ENCODE measurements at regions not wholly inside any gene's neighbourhood (a gene's known extent, or its start where the extent isn't known, plus 50 kb on each side); places are given as distances from the start of the nearest gene placed in this dataset.

- H3K4me1 ChIP-seq (ENCODE audit: insufficient read depth, low read length): no peaks in the 10 kb centered on the region
- H3K27ac ChIP-seq (ENCODE audit: low read depth, low read length): no peak overlapping the region
- H3K9me3 ChIP-seq (ENCODE audit: low read length): no peaks in the 10 kb centered on the region
- CTCF ChIA-PET: no interaction called here
- Mint-ChIP-seq H3K4me3 (no peak overlapping the region), H3K4me1 (no peaks in the 10 kb centered on the region), H3K9me3 (peaks cover 0 to 3% (median 0%) of the 10 kb centered on the region in 5 donors), H3K27ac (no peak overlapping the region), H3K36me3 (no peaks in the 10 kb centered on the region), H3K27me3 (peaks cover 4 to 5% of the 10 kb centered on the region in 2 donors)
- POLR2A ChIA-PET: no interaction called here
- DNase-seq: no peak
- no peaks in the 10 kb centered on the region for H3K36me3 ChIP-seq (ENCODE audit: insufficient read depth, low read length)
- H3K27me3 ChIP-seq (ENCODE audit: insufficient read depth, low read length, poor library complexity, severe bottlenecking): no peaks in the 10 kb centered on the region
- H3K4me3 ChIP-seq (ENCODE audit: low read length): no peak overlapping the region
Measured at GRCh38 chr12:105724641-105725040, 394.1 kb downstream of the C12orf75 start.

GRCh38 chr12:105725054-105725453, 394.6 kb downstream of the C12orf75 start:
- Histone ChIP-seq H3K9me3 (ENCODE audit: low read length) (no peaks in the 10 kb centered on the region), H3K36me3 (ENCODE audit: insufficient read depth, low read length) (no peaks in the 10 kb centered on the region), H3K4me3 (ENCODE audit: low read length) (no peak overlapping the region), H3K27ac (ENCODE audit: low read depth, low read length) (no peak overlapping the region), H3K4me1 (ENCODE audit: insufficient read depth, low read length) (no peaks in the 10 kb centered on the region), H3K27me3 (ENCODE audit: insufficient read depth, low read length, poor library complexity, severe bottlenecking) (no peaks in the 10 kb centered on the region)
- Mint-ChIP-seq H3K27me3 (peaks cover 4 to 5% of the 10 kb centered on the region in 2 donors), H3K4me1 (no peaks in the 10 kb centered on the region), H3K4me3 (no peak overlapping the region), H3K9me3 (peaks cover 0 to 3% (median 0%) of the 10 kb centered on the region in 5 donors), H3K27ac (no peak overlapping the region), H3K36me3 (no peaks in the 10 kb centered on the region)
- no peak for DNase-seq
- ChIA-PET POLR2A (no interaction called here), CTCF (no interaction called here)

DNA sequence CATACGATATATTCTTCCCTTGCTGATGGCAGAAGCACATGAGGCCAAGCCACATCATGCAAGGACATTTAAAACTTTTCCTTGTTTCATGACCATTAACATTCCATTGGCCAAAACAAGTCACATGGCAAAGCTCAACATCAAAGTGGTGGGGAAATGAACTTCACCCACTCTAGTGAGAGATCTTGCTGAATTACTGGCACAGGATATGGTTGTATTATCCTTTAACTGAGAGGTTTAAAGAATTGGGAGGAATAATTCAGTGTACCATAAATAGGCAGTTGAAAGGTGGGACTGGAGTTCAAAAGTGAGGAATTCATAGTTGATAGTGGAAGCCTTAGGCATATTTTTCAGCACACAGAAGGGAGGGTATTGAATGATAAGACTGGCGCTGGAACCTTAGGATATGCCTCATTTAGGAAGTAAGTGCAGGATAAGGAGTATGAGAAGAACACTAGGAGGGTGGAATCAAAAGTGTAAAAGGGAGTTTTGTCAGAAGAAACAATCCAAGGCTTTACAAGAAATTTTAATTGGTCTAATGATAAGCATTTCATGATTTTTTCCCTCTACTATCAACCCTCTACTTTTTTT, 398.8 kb downstream of the C12orf75 start:
- POLR2A ChIA-PET: no interaction called here
- no peak overlapping the region for H3K27ac ChIP-seq (ENCODE audit: low read depth, low read length)
- CTCF ChIA-PET: no interaction called here
- H3K4me1 ChIP-seq (ENCODE audit: insufficient read depth, low read length): no peaks in the 10 kb centered on the region
- Mint-ChIP-seq H3K36me3 (no peaks in the 10 kb centered on the region), H3K4me3 (no peak overlapping the region), H3K27ac (no peak overlapping the region), H3K27me3 (peaks cover 0 to 2% of the 10 kb centered on the region in 2 donors), H3K9me3 (peaks cover 0 to 3% (median 0%) of the 10 kb centered on the region in 5 donors), H3K4me1 (no peaks in the 10 kb centered on the region)
- no peaks in the 10 kb centered on the region for H3K27me3 ChIP-seq (ENCODE audit: insufficient read depth, low read length, poor library complexity, severe bottlenecking)
- no peak overlapping the region for H3K4me3 ChIP-seq (ENCODE audit: low read length)
- no peaks in the 10 kb centered on the region for H3K36me3 ChIP-seq (ENCODE audit: insufficient read depth, low read length)
- no peak for DNase-seq
- H3K9me3 ChIP-seq (ENCODE audit: low read length): no peaks in the 10 kb centered on the region

GRCh38 chr12:105729926-105730325, 399.4 kb downstream of the C12orf75 start:
- Histone ChIP-seq H3K27ac (ENCODE audit: low read depth, low read length) (no peak overlapping the region), H3K27me3 (ENCODE audit: insufficient read depth, low read length, poor library complexity, severe bottlenecking) (no peaks in the 10 kb centered on the region), H3K9me3 (ENCODE audit: low read length) (no peaks in the 10 kb centered on the region), H3K4me3 (ENCODE audit: low read length) (no peak overlapping the region), H3K4me1 (ENCODE audit: insufficient read depth, low read length) (no peaks in the 10 kb centered on the region), H3K36me3 (ENCODE audit: insufficient read depth, low read length) (no peaks in the 10 kb centered on the region)
- ChIA-PET CTCF (no interaction called here), POLR2A (no interaction called here)
- Mint-ChIP-seq H3K27me3 (peaks cover 0 to 2% of the 10 kb centered on the region in 2 donors), H3K4me3 (no peak overlapping the region), H3K27ac (no peak overlapping the region), H3K4me1 (no peaks in the 10 kb centered on the region), H3K36me3 (no peaks in the 10 kb centered on the region), H3K9me3 (peaks cover 0 to 3% (median 0%) of the 10 kb centered on the region in 5 donors)
- no peak for DNase-seq

DNA sequence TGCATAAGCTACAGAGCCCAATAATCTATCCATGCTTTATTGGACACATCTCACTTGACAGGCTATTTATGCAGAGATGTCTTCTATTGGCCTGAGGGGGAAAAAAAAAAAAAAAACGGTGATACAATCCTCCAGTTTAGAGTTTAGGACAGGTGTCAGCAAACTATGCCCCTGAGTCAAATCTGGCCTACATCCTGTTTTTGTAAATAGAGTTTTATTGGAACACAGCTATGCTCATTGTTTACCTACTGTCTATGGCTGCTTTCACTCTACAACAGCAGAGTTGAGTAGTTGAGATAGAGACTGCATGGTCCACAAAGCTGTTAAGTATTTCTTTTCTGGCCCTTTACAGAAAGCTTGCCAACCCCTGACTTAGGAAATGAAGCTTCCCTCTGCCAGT, 403.1 kb downstream of the C12orf75 start:
- Histone ChIP-seq H3K4me3 (ENCODE audit: low read length) (no peak overlapping the region), H3K4me1 (ENCODE audit: insufficient read depth, low read length) (peaks cover under 1% of the 10 kb centered on the region), H3K27ac (ENCODE audit: low read depth, low read length) (no peak overlapping the region), H3K36me3 (ENCODE audit: insufficient read depth, low read length) (no peaks in the 10 kb centered on the region), H3K27me3 (ENCODE audit: insufficient read depth, low read length, poor library complexity, severe bottlenecking) (no peaks in the 10 kb centered on the region), H3K9me3 (ENCODE audit: low read length) (no peaks in the 10 kb centered on the region)
- Mint-ChIP-seq H3K9me3 (no peaks in the 10 kb centered on the region), H3K27me3 (peaks cover 0 to 2% of the 10 kb centered on the region in 2 donors), H3K4me3 (no peak overlapping the region), H3K36me3 (no peaks in the 10 kb centered on the region), H3K27ac (no peak overlapping the region), H3K4me1 (peaks cover 3 to 10% (median 7%) of the 10 kb centered on the region in 3 donors)
- CTCF ChIA-PET: no interaction called here
- POLR2A ChIA-PET: no interaction called here
- no peak for DNase-seq

GRCh38 chr12:105736498-105736897, 402.3 kb downstream of the NUAK1 start:
- Histone ChIP-seq H3K4me1 (ENCODE audit: insufficient read depth, low read length) (peaks cover 7% of the 10 kb centered on the region), H3K4me3 (ENCODE audit: low read length) (no peak overlapping the region), H3K9me3 (ENCODE audit: low read length) (no peaks in the 10 kb centered on the region), H3K36me3 (ENCODE audit: insufficient read depth, low read length) (no peaks in the 10 kb centered on the region), H3K27ac (ENCODE audit: low read depth, low read length) (no peak overlapping the region), H3K27me3 (ENCODE audit: insufficient read depth, low read length, poor library complexity, severe bottlenecking) (no peaks in the 10 kb centered on the region)
- peaks cover 3 to 10% (median 7%) of the 10 kb centered on the region in 3 donors for H3K4me1 Mint-ChIP-seq
- DNase-seq: no peak
- ChIA-PET CTCF (no interaction called here), POLR2A (no interaction called here)
- H3K4me3 Mint-ChIP-seq: no peak overlapping the region
- no peaks in the 10 kb centered on the region for H3K27me3 Mint-ChIP-seq
- no peak overlapping the region for H3K27ac Mint-ChIP-seq
- no peaks in the 10 kb centered on the region for H3K36me3 Mint-ChIP-seq
- no peaks in the 10 kb centered on the region for H3K9me3 Mint-ChIP-seq

GRCh38 chr12:105738051-105738450, 400.7 kb downstream of the NUAK1 start:
- Mint-ChIP-seq H3K4me3 (peak overlapping the region in 3 of 7 donors; percentile 2 to 73 (median 32)), H3K4me1 (peaks cover 3 to 10% (median 7%) of the 10 kb centered on the region in 3 donors), H3K27ac (peak overlapping the region in 5 of 8 donors; percentile 14 to 75 (median 68)), H3K9me3 (no peaks in the 10 kb centered on the region), H3K36me3 (no peaks in the 10 kb centered on the region), H3K27me3 (no peaks in the 10 kb centered on the region)
- no peaks in the 10 kb centered on the region for H3K36me3 ChIP-seq (ENCODE audit: insufficient read depth, low read length)
- peak in 2 of 5 donors; percentile 3 to 15 for DNase-seq
- H3K4me3 ChIP-seq (ENCODE audit: low read length): no peak overlapping the region
- H3K4me1 ChIP-seq (ENCODE audit: insufficient read depth, low read length): peaks cover 7% of the 10 kb centered on the region
- H3K27me3 ChIP-seq (ENCODE audit: insufficient read depth, low read length, poor library complexity, severe bottlenecking): no peaks in the 10 kb centered on the region
- CTCF ChIA-PET: no interaction called here
- H3K9me3 ChIP-seq (ENCODE audit: low read length): no peaks in the 10 kb centered on the region
- POLR2A ChIA-PET: no interaction called here
- peak overlapping the region; percentile 13 for H3K27ac ChIP-seq (ENCODE audit: low read depth, low read length)

GRCh38 chr12:105740369-105740768, 398.4 kb downstream of the NUAK1 start:
- no peak for DNase-seq
- CTCF ChIA-PET: no interaction called here
- Histone ChIP-seq H3K4me1 (ENCODE audit: insufficient read depth, low read length) (peaks cover 7% of the 10 kb centered on the region), H3K4me3 (ENCODE audit: low read length) (no peak overlapping the region), H3K9me3 (ENCODE audit: low read length) (no peaks in the 10 kb centered on the region), H3K27ac (ENCODE audit: low read depth, low read length) (no peak overlapping the region), H3K36me3 (ENCODE audit: insufficient read depth, low read length) (no peaks in the 10 kb centered on the region), H3K27me3 (ENCODE audit: insufficient read depth, low read length, poor library complexity, severe bottlenecking) (no peaks in the 10 kb centered on the region)
- Mint-ChIP-seq H3K4me1 (peaks cover 3 to 10% (median 7%) of the 10 kb centered on the region in 3 donors), H3K27ac (no peak overlapping the region), H3K4me3 (no peak overlapping the region), H3K9me3 (no peaks in the 10 kb centered on the region), H3K36me3 (no peaks in the 10 kb centered on the region), H3K27me3 (no peaks in the 10 kb centered on the region)
- POLR2A ChIA-PET: no interaction called here
